ENCODE measurements at regions not wholly inside any gene's neighbourhood (a gene's known extent, or its start where the extent isn't known, plus 50 kb on each side); places are given as distances from the start of the nearest gene placed in this dataset.

GRCh38 chr16:6068063-6068462 lies 970.5 kb upstream of the EEF2KMT start:
- Histone ChIP-seq H3K9me3 (ENCODE audit: low read length) (no peaks in the 10 kb centered on the region), H3K4me1 (ENCODE audit: insufficient read depth, low read length) (no peaks in the 10 kb centered on the region)

DNA sequence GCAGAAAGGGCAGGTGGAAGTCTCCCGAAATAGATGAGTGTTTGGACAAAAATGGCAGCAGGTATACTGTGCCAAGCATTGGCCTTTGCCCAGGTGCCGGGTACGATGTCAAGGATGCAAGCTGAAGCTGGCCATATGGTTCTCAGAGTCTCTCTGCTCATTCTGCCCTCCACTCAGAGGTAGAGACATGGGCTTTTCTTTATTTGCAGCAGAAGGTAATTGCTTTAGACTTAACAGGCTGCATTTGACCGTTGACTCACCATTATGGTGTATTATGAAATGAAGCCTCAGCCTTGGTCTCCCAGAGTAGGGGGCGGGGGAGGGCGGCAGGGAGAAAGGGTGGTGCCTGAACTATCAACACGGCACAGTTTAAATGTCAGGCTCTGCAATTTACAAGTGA lies 969.1 kb upstream of the EEF2KMT start:
- H2AFZ ChIP-seq (ENCODE audit: low read depth, low read length), result no peak overlapping the region
- no peaks in the 10 kb centered on the region for H3K36me3 ChIP-seq (ENCODE audit: insufficient read depth, low read length)
- H3K27me3 ChIP-seq (ENCODE audit: insufficient read depth, low read length), result no peaks in the 10 kb centered on the region
- no peak overlapping the region for H3K4me3 ChIP-seq (ENCODE audit: low read length)
- H3K9me3 ChIP-seq (ENCODE audit: low read length), result no peaks in the 10 kb centered on the region
- H3K4me1 ChIP-seq (ENCODE audit: insufficient read depth, low read length), result no peaks in the 10 kb centered on the region

More at GRCh38 chr16:6068063-6068462, 970.5 kb upstream of the EEF2KMT start:
- Histone ChIP-seq H3K4me3 (ENCODE audit: low read length) (no peak overlapping the region), H3K36me3 (ENCODE audit: insufficient read depth, low read length) (no peaks in the 10 kb centered on the region), H3K27me3 (ENCODE audit: insufficient read depth, low read length) (no peaks in the 10 kb centered on the region), H2AFZ (ENCODE audit: low read depth, low read length) (no peak overlapping the region)

GRCh38 chr16:6063526-6063925 lies 965.9 kb upstream of the EEF2KMT start:
- Histone ChIP-seq H3K4me3 (ENCODE audit: low read length) (no peak overlapping the region), H2AFZ (ENCODE audit: low read depth, low read length) (no peak overlapping the region), H3K36me3 (ENCODE audit: insufficient read depth, low read length) (no peaks in the 10 kb centered on the region), H3K27me3 (ENCODE audit: insufficient read depth, low read length) (no peaks in the 10 kb centered on the region), H3K4me1 (ENCODE audit: insufficient read depth, low read length) (no peaks in the 10 kb centered on the region), H3K9me3 (ENCODE audit: low read length) (no peaks in the 10 kb centered on the region)

DNA sequence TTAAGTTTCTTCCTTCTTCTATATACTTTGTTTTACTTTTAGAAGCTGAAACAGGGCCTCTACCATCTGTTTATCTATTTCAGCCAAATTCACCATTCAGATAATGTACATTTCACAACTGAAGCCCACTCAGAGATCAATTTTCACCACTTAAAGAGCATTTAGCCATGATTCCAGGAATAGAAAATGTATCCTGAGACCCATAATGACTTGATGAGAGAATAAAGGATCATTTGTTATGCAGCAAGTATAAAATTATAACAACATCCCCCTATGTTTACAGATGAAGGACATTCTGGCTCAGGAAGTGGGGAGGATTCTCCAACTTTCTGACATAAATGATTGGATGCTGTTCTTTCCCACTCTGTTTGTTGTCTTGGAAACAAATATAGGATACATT lies 962.1 kb upstream of the EEF2KMT start:
- Histone ChIP-seq H3K4me1 (ENCODE audit: insufficient read depth, low read length) (no peaks in the 10 kb centered on the region), H3K27me3 (ENCODE audit: insufficient read depth, low read length) (no peaks in the 10 kb centered on the region), H2AFZ (ENCODE audit: low read depth, low read length) (no peak overlapping the region), H3K4me3 (ENCODE audit: low read length) (no peak overlapping the region), H3K9me3 (ENCODE audit: low read length) (no peaks in the 10 kb centered on the region), H3K36me3 (ENCODE audit: insufficient read depth, low read length) (no peaks in the 10 kb centered on the region)

DNA sequence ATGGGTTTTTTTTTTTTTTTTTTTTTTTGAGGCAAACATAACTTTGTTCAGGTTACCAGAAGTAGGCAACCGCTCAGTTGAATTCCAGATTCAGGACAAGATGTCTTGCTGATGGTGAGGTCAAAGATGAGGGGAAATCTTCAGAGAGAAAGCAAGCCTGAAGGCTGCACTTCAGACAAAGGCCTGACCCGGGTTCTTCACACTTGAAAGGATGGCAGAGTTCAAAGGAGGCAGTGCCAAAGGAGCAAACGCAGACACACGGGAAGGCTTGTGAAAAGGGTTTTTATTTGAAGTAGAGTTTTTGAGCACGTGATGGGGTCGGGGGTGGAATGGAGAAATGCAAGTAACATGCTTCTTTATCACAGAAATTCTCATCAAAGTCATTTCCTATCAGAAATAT lies 960.2 kb upstream of the EEF2KMT start:
- Histone ChIP-seq H3K4me3 (ENCODE audit: low read length) (no peak overlapping the region), H3K4me1 (ENCODE audit: insufficient read depth, low read length) (no peaks in the 10 kb centered on the region), H3K36me3 (ENCODE audit: insufficient read depth, low read length) (no peaks in the 10 kb centered on the region), H3K9me3 (ENCODE audit: low read length) (no peaks in the 10 kb centered on the region), H2AFZ (ENCODE audit: low read depth, low read length) (no peak overlapping the region), H3K27me3 (ENCODE audit: insufficient read depth, low read length) (no peaks in the 10 kb centered on the region)

- Histone ChIP-seq H3K36me3 (ENCODE audit: insufficient read depth, low read length) (no peaks in the 10 kb centered on the region), H3K4me1 (ENCODE audit: insufficient read depth, low read length) (no peaks in the 10 kb centered on the region), H2AFZ (ENCODE audit: low read depth, low read length) (no peak overlapping the region), H3K9me3 (ENCODE audit: low read length) (no peaks in the 10 kb centered on the region), H3K4me3 (ENCODE audit: low read length) (no peak overlapping the region), H3K27me3 (ENCODE audit: insufficient read depth, low read length) (no peaks in the 10 kb centered on the region)
These were observed 950.4 kb upstream of the EEF2KMT start for GRCh38 chr16:6048017-6048416.

- Histone ChIP-seq H3K27me3 (ENCODE audit: insufficient read depth, low read length) (no peaks in the 10 kb centered on the region), H3K4me3 (ENCODE audit: low read length) (no peak overlapping the region), H3K36me3 (ENCODE audit: insufficient read depth, low read length) (no peaks in the 10 kb centered on the region), H2AFZ (ENCODE audit: low read depth, low read length) (no peak overlapping the region), H3K4me1 (ENCODE audit: insufficient read depth, low read length) (no peaks in the 10 kb centered on the region), H3K9me3 (ENCODE audit: low read length) (no peaks in the 10 kb centered on the region)
These were observed 949.7 kb upstream of the EEF2KMT start for GRCh38 chr16:6047325-6047724.

- Histone ChIP-seq H2AFZ (ENCODE audit: low read depth, low read length) (no peak overlapping the region), H3K36me3 (ENCODE audit: insufficient read depth, low read length) (no peaks in the 10 kb centered on the region), H3K4me3 (ENCODE audit: low read length) (no peak overlapping the region), H3K27me3 (ENCODE audit: insufficient read depth, low read length) (no peaks in the 10 kb centered on the region), H3K4me1 (ENCODE audit: insufficient read depth, low read length) (no peaks in the 10 kb centered on the region), H3K9me3 (ENCODE audit: low read length) (no peaks in the 10 kb centered on the region)
These were observed 941.5 kb upstream of the EEF2KMT start for GRCh38 chr16:6038941-6039645.

DNA sequence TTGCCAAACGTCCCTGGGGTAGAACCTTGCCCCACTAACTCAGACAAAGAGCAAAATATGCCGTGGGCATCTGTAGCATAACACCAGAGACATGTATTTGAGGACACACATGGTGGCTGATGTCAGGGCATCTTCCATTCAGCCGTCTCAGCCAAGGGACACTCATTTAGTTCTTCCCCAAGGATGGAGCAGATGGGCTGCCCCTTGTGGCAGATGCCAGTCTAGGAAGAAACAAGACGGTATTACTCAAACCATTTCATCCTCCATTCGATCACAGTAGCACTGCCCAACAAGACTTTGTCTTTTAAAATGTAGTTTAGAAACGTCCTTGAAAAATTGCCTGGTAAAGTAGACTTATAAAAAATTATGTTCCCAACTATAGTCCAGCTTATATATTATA lies 937.6 kb upstream of the EEF2KMT start:
- Histone ChIP-seq H3K4me3 (ENCODE audit: low read length) (no peak overlapping the region), H2AFZ (ENCODE audit: low read depth, low read length) (no peak overlapping the region), H3K36me3 (ENCODE audit: insufficient read depth, low read length) (no peaks in the 10 kb centered on the region), H3K9me3 (ENCODE audit: low read length) (no peaks in the 10 kb centered on the region), H3K27me3 (ENCODE audit: insufficient read depth, low read length) (no peaks in the 10 kb centered on the region), H3K4me1 (ENCODE audit: insufficient read depth, low read length) (no peaks in the 10 kb centered on the region)

DNA sequence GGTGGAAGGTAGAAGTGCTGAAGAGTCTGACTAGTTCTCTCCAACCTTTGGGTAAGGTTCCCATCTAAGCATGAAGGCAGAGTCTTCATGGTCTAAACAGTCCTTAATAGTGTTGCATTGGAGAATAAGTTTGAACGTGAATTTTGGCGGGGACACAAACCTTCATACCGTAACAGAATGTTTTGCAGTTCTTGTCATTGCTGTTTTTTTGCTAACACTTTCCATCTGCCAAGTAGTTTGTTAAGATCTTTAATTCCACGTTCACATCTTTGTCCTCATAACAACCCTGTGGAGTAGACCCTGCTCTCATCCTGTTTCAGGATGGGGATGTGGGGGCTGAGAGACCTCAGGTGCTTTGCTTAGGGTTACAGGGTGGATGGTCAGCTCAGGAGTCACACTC lies 936.9 kb upstream of the EEF2KMT start:
- Histone ChIP-seq H3K36me3 (ENCODE audit: insufficient read depth, low read length) (no peaks in the 10 kb centered on the region), H2AFZ (ENCODE audit: low read depth, low read length) (no peak overlapping the region), H3K4me1 (ENCODE audit: insufficient read depth, low read length) (no peaks in the 10 kb centered on the region), H3K27me3 (ENCODE audit: insufficient read depth, low read length) (no peaks in the 10 kb centered on the region), H3K4me3 (ENCODE audit: low read length) (no peak overlapping the region), H3K9me3 (ENCODE audit: low read length) (no peaks in the 10 kb centered on the region)

GRCh38 chr16:6032438-6032837 lies 934.8 kb upstream of the EEF2KMT start:
- no peaks in the 10 kb centered on the region for H3K9me3 ChIP-seq (ENCODE audit: low read length)
- H3K4me3 ChIP-seq (ENCODE audit: low read length), result no peak overlapping the region
- no peak overlapping the region for H2AFZ ChIP-seq (ENCODE audit: low read depth, low read length)
- H3K4me1 ChIP-seq (ENCODE audit: insufficient read depth, low read length), result no peaks in the 10 kb centered on the region
- H3K27me3 ChIP-seq (ENCODE audit: insufficient read depth, low read length), result no peaks in the 10 kb centered on the region
- H3K36me3 ChIP-seq (ENCODE audit: insufficient read depth, low read length), result no peaks in the 10 kb centered on the region

DNA sequence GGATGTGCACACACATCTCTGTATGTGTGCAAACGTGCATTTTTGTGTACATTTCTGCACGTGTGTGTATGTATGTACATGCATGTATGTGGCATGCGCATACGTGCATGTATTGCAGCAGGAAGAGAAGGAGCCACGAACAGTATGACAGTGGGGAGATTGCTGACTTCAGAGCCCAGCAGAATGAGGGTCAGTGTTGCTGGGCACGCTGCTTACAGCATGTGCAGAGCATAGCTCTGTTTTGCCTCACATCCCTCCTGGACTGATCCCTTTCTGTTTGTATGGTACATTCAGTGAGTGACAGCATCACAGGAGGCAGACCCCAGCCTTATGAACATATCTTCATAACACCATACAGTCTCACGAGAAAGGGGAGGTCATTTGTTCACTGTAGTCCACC lies 934.0 kb upstream of the EEF2KMT start:
- Histone ChIP-seq H3K36me3 (ENCODE audit: insufficient read depth, low read length) (no peaks in the 10 kb centered on the region), H3K4me1 (ENCODE audit: insufficient read depth, low read length) (no peaks in the 10 kb centered on the region), H3K27me3 (ENCODE audit: insufficient read depth, low read length) (no peaks in the 10 kb centered on the region), H3K9me3 (ENCODE audit: low read length) (no peaks in the 10 kb centered on the region), H2AFZ (ENCODE audit: low read depth, low read length) (no peak overlapping the region), H3K4me3 (ENCODE audit: low read length) (no peak overlapping the region)

- no peak overlapping the region for H2AFZ ChIP-seq (ENCODE audit: low read depth, low read length)
- no peak overlapping the region for H3K4me3 ChIP-seq (ENCODE audit: low read length)
- no peaks in the 10 kb centered on the region for H3K4me1 ChIP-seq (ENCODE audit: insufficient read depth, low read length)
- no peaks in the 10 kb centered on the region for H3K27me3 ChIP-seq (ENCODE audit: insufficient read depth, low read length)
- no peaks in the 10 kb centered on the region for H3K36me3 ChIP-seq (ENCODE audit: insufficient read depth, low read length)
- H3K9me3 ChIP-seq (ENCODE audit: low read length), result no peaks in the 10 kb centered on the region
These were observed 933.5 kb upstream of the EEF2KMT start for GRCh38 chr16:6031102-6031501.

GRCh38 chr16:6027733-6028132 lies 930.1 kb upstream of the EEF2KMT start:
- Histone ChIP-seq H3K36me3 (ENCODE audit: insufficient read depth, low read length) (no peaks in the 10 kb centered on the region), H3K9me3 (ENCODE audit: low read length) (no peaks in the 10 kb centered on the region), H2AFZ (ENCODE audit: low read depth, low read length) (no peak overlapping the region), H3K4me3 (ENCODE audit: low read length) (no peak overlapping the region), H3K27me3 (ENCODE audit: insufficient read depth, low read length) (no peaks in the 10 kb centered on the region), H3K4me1 (ENCODE audit: insufficient read depth, low read length) (no peaks in the 10 kb centered on the region)

Data from neuron (in vitro differentiated cells).